GM12878 (cell line): ENCODE measurements at regions not wholly inside any gene's neighbourhood (a gene's known extent, or its start where the extent isn't known, plus 50 kb on each side); places are given as distances from the start of the nearest gene placed in this dataset.

Experiments
- ATAC-seq: fragments of 200-7000 bp; cut with Tn5 transposase; 3 replicates; pipeline ENCODE4 v1.9.1; 2020; ENCODE audit warnings: mild to moderate bottlenecking, moderate library complexity
- BruUV-seq: library from RNA; stranded (reverse); fragments of 400-500 nt; replicated peaks from 2 replicates; lab custom pipeline; 2021; lab: Mats Ljungman, UMichigan
- CTCF ChIA-PET: fragments of 300-600 bp; sonication (Branson Sonifier 250); formaldehyde crosslinking; extraction: SDS; loops from one replicate; lab custom pipeline; 2021; ENCODE audit warnings: inconsistent platforms; lab: Yijun Ruan, JAX
- POLR2A ChIA-PET: fragments of 350-600 bp; formaldehyde crosslinking; extraction: SDS; loops from one replicate; lab custom pipeline; 2021; ENCODE audit warnings: inconsistent platforms; lab: Charles Lee
- RAD21 ChIA-PET: fragments of 300-600 bp; sonication (Branson Sonifier 250); formaldehyde crosslinking; loops from one replicate; lab custom pipeline; 2023; ENCODE audit warnings: antibody characterized with exemption; ENCODE audit not compliant: unreplicated experiment; lab: Charles Lee
- SMC1A ChIA-PET: fragments of 300-600 bp; sonication (Branson Sonifier 250); formaldehyde crosslinking; loops from one replicate; lab custom pipeline; 2023; ENCODE audit not compliant: unreplicated experiment, uncharacterized antibody; lab: Charles Lee
- DNase-seq: peaks from one replicate; pipeline ENCODE4 v3.0.0-alpha.2; 2011; ENCODE audit warnings: low read depth, low spot score
- FAIRE-seq: peaks from 3 replicates; lab custom pipeline; 2011; peaks lifted over from hg19 to GRCh38; lab: Jason Lieb, UNC
- H2AFZ ChIP-seq: 2 replicates; pipeline ENCODE4 v1.6.0; 2011; ENCODE audit warnings: low read depth, low read length, control low read depth; ENCODE audit not compliant: control insufficient read depth
- H3K27ac ChIP-seq: 2 replicates; pipeline ENCODE4 v1.5.1; 2011; ENCODE audit warnings: control low read depth; ENCODE audit not compliant: control insufficient read depth, insufficient read depth
- H3K27me3 ChIP-seq, 2 experiments: replicated peaks in 1 of 2; 2 replicates each; pipeline versions ENCODE4 v1.6.0 to v1.6.1; 2011; ENCODE audit warnings: low read length in 1 of 2; ENCODE audit not compliant: control insufficient read depth in 2 of 2, insufficient read depth in 2 of 2
- H3K36me3 ChIP-seq, 2 experiments: 2 replicates each; pipeline ENCODE4 v1.5.1; 2011; ENCODE audit warnings: low read length in 1 of 2; ENCODE audit not compliant: control insufficient read depth in 2 of 2, insufficient read depth in 2 of 2
- H3K4me1 ChIP-seq: 2 replicates; pipeline ENCODE4 v1.6.1; 2011; ENCODE audit warnings: mild to moderate bottlenecking, low read length, moderate library complexity, mixed read lengths; ENCODE audit not compliant: control insufficient read depth, insufficient read depth
- H3K4me2 ChIP-seq: 2 replicates; pipeline ENCODE4 v1.6.0; 2011; ENCODE audit warnings: control low read depth; ENCODE audit not compliant: control insufficient read depth, insufficient read depth
- H3K4me3 ChIP-seq: fragments of 200-600 bp; sonication (generic); 2 replicates; pipeline ENCODE4 v1.5.1; 2016
- H3K79me2 ChIP-seq: 2 replicates; pipeline ENCODE4 v1.6.0; 2011; ENCODE audit warnings: low read length; ENCODE audit not compliant: control insufficient read depth, insufficient read depth
- H3K9ac ChIP-seq: 2 replicates; pipeline ENCODE4 v1.8.0; 2011; ENCODE audit warnings: low read length, control low read depth, mixed read lengths; ENCODE audit not compliant: control insufficient read depth, insufficient read depth
- H3K9me3 ChIP-seq: replicated peaks from 3 replicates; pipeline ENCODE4 v1.5.1; 2011; ENCODE audit warnings: mild to moderate bottlenecking, low read length; ENCODE audit not compliant: control insufficient read depth, insufficient read depth
- H4K20me1 ChIP-seq: 2 replicates; pipeline ENCODE4 v1.6.0; 2011; ENCODE audit not compliant: control insufficient read depth, insufficient read depth
- BACH1 ChIP-seq: fragments of 450-650 bp; IDR thresholded peaks from 2 replicates; pipeline ENCODE4 v1.6.1; 2017; ENCODE audit warnings: mild to moderate bottlenecking, borderline replicate concordance
- BRCA1 ChIP-seq: IDR thresholded peaks from 2 replicates; pipeline ENCODE4 v1.6.1; 2011; ENCODE audit warnings: low read depth, low read length, improper control_type of control experiment
- CBX3 ChIP-seq: fragments of 200-600 bp; sonication (generic); IDR thresholded peaks from 2 replicates; pipeline ENCODE4 v1.6.1; 2016; ENCODE audit warnings: low read depth, borderline replicate concordance
- CREM ChIP-seq: IDR thresholded peaks from 2 replicates; pipeline ENCODE4 v1.6.1; 2014; ENCODE audit warnings: antibody characterized with exemption, low read depth
- ETV6 ChIP-seq, 2 experiments: fragments of 450-650 bp in 1 of 2; IDR thresholded peaks in 1 of 2; conservative IDR thresholded peaks in 1 of 2; 2 replicates each; pipeline ENCODE4 v1.6.1; 2014; ENCODE audit warnings: antibody characterized with exemption in 1 of 2, borderline replicate concordance in 1 of 2, low read depth in 1 of 2, mild to moderate bottlenecking in 1 of 2, moderate library complexity in 1 of 2
- EZH2 ChIP-seq: IDR thresholded peaks from 2 replicates; pipeline ENCODE4 v1.6.1; 2012; ENCODE audit warnings: low read depth, mild to moderate bottlenecking, control low read depth, inconsistent platforms, low read length, borderline replicate concordance; ENCODE audit not compliant: control insufficient read depth
- JUND ChIP-seq: IDR thresholded peaks from 2 replicates; pipeline ENCODE4 v1.6.1; 2012; ENCODE audit warnings: low read depth, mild to moderate bottlenecking, low read length, improper control_type of control experiment, moderate library complexity
- MTA2 ChIP-seq: fragments of 450-650 bp; IDR thresholded peaks from 2 replicates; pipeline ENCODE4 v1.6.1; 2016; ENCODE audit warnings: low read depth, mild to moderate bottlenecking, moderate library complexity
- NRF1 ChIP-seq: conservative IDR thresholded peaks from 2 replicates; pipeline ENCODE4 v1.6.1; 2011; ENCODE audit warnings: mild to moderate bottlenecking, low read depth, low read length, improper control_type of control experiment
- POLR2A ChIP-seq: IDR thresholded peaks from 2 replicates; pipeline ENCODE4 v1.6.1; 2011; ENCODE audit warnings: low read depth, mild to moderate bottlenecking, low read length
- RFX5 ChIP-seq: IDR thresholded peaks from 2 replicates; pipeline ENCODE4 v1.6.1; 2011; ENCODE audit warnings: low read depth, low read length, improper control_type of control experiment
- SIX5 ChIP-seq: IDR thresholded peaks from 2 replicates; pipeline ENCODE4 v1.6.1; 2011; ENCODE audit warnings: mild to moderate bottlenecking, low read depth, low read length, moderate library complexity; ENCODE audit not compliant: severe bottlenecking
- SP1 ChIP-seq: IDR thresholded peaks from one replicate; pipeline ENCODE4 v1.6.1; 2011; ENCODE audit warnings: low read depth, low read length
- SREBF2 ChIP-seq: IDR thresholded peaks from 2 replicates; pipeline ENCODE4 v1.6.1; 2012; ENCODE audit warnings: mild to moderate bottlenecking, low read length
- STAT3 ChIP-seq: IDR thresholded peaks from 2 replicates; pipeline ENCODE4 v1.6.1; 2011; ENCODE audit warnings: low read depth, low read length, improper control_type of control experiment
- SUPT20H ChIP-seq: IDR thresholded peaks from 2 replicates; pipeline ENCODE4 v1.6.1; 2011; ENCODE audit warnings: low read depth, mild to moderate bottlenecking, low read length, moderate library complexity, borderline replicate concordance; ENCODE audit not compliant: control insufficient read depth
- ZBTB33 ChIP-seq: fragments of 450-650 bp; IDR thresholded peaks from 2 replicates; pipeline ENCODE4 v1.6.1; 2017; ENCODE audit warnings: mild to moderate bottlenecking
- ZBTB40 ChIP-seq: fragments of 450-650 bp; IDR thresholded peaks from 2 replicates; pipeline ENCODE4 v1.6.1; 2016; ENCODE audit warnings: mild to moderate bottlenecking, moderate library complexity, borderline replicate concordance
- ZNF217 ChIP-seq: fragments of 450-650 bp; IDR thresholded peaks from 2 replicates; pipeline ENCODE4 v1.6.1; 2017; ENCODE audit warnings: antibody characterized with exemption, mild to moderate bottlenecking
- ZNF384 ChIP-seq: IDR thresholded peaks from 2 replicates; pipeline ENCODE4 v1.6.1; 2012; ENCODE audit warnings: low read depth, mild to moderate bottlenecking, low read length, improper control_type of control experiment, borderline replicate concordance
- WGBS: methylation state at CpG from one replicate; pipeline ENCODE4 v1.1.6; 2016; ENCODE audit warnings: low lambda C conversion rate; ENCODE audit not compliant: insufficient replicate concordance, insufficient coverage; ENCODE audit errors: missing lambda C conversion rate; 5-methylcytosine and 5-hydroxymethylcytosine counted together
- in situ Hi-C: fragments of 300-500 bp; cut with MboI; formaldehyde crosslinking; loops from 9 replicates; pipeline ENCODE4 v1.14.3; 2018; ENCODE audit warnings: mixed read lengths
- intact Hi-C: fragments of 100-400 bp; cut with micrococcal nuclease; formaldehyde crosslinking; loops from one replicate; pipeline ENCODE4 v1.14.2; 2022; ENCODE audit not compliant: unreplicated experiment

GRCh38 chr1:11421443-11421842, 57.5 kb upstream of the DISP3 start:
- TF ChIP-seq SREBF2 (no peak), STAT3 (no peak), BACH1 (no peak), EZH2 (no peak), JUND (no peak), ZBTB33 (no peak), CBX3 (no peak), RFX5 (no peak), ZNF384 (no peak), NRF1 (no peak), SP1 (no peak), ETV6 (conservative IDR thresholded peaks at IDR 0.05 in 1 of 2, IDR thresholded peaks at IDR 0.05 in 1 of 2; ENCODE audit: borderline replicate concordance in 1 of 2, low read depth in 1 of 2) (no peak), MTA2 (no peak), ZNF217 (no peak), ZBTB40 (no peak), SUPT20H (no peak), CREM (no peak), POLR2A (no peak), SIX5 (no peak), BRCA1 (no peak)

More at GRCh38 chr1:11421443-11421842, 57.5 kb upstream of the DISP3 start:
- intact Hi-C loops (no loop called here), in situ Hi-C loops (no loop called here)
- FAIRE-seq (no peak), ATAC-seq (no peak), DNase-seq (no peak)
- Histone ChIP-seq H3K4me2 (no peak overlapping the region), H4K20me1 (no peaks in the 10 kb centered on the region), H3K4me1 (no peaks in the 10 kb centered on the region), H2AFZ (no peak overlapping the region), H3K36me3 (no peaks in the 10 kb centered on the region), H3K9me3 (no peaks in the 10 kb centered on the region; the same call in 2 of the 3 replicates), H3K79me2 (no peaks in the 10 kb centered on the region), H3K4me3 (no peak overlapping the region), H3K27me3 (peaks cover 3 to 4% of the 10 kb centered on the region in 2 experiments; a peak in 3 of 4 replicates), H3K27ac (no peak overlapping the region), H3K9ac (no peak overlapping the region)
- ChIA-PET SMC1A (no interaction called here), RAD21 (no interaction called here), CTCF (no interaction called here), POLR2A (no interaction called here)
- no TSS peak for BruUV-seq
- WGBS = 63% methylated on average over 8 of the region's 8 CpGs
